ENCODE measurements at regions not wholly inside any gene's neighbourhood (a gene's known extent, or its start where the extent isn't known, plus 50 kb on each side); places are given as distances from the start of the nearest gene placed in this dataset.
A peak's percentile ranks its signal among the peaks of the same experiment; 100 is the strongest.

DNA sequence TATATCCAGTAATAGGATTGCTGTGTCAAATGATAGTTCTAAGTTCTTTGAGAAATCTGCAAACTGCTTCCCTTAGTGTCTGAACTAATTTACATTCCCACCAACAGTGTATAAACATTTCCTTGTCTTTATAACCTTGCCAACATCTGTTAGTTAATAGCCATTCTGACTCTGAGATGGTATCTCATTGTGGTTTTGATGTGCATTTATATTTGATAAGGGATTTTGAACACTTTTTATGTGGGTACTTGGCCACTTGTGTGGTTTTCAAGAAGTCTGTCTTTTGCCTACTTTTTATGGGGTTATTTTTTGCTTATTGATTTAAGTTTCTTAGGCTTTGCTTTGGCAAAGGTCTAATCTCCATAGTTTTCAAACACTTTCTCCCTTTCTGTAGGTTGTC is 189.9 kb upstream of the CXCL13 start:
- H4K20me1 ChIP-seq (ENCODE audit: insufficient read depth) = no peaks in the 10 kb centered on the region
- no peak overlapping the region for H2AFZ ChIP-seq
- H3K4me2 ChIP-seq (ENCODE audit: unreplicated experiment) = no peak overlapping the region
- TF ChIP-seq EZH2 (IDR thresholded peaks at IDR 0.05; ENCODE audit: insufficient read depth, poor library complexity, severe bottlenecking) = no peak
- no peak for TF ChIP-seq EZH2phosphoT487 (IDR thresholded peaks at IDR 0.05; ENCODE audit: insufficient read depth, low read depth)
- H3K4me1 ChIP-seq (ENCODE audit: insufficient read depth) = no peaks in the 10 kb centered on the region
- no peak overlapping the region for H3K9ac ChIP-seq
- DNase-seq = no peak
- no peaks in the 10 kb centered on the region for H3F3A ChIP-seq (ENCODE audit: insufficient read depth)
- in situ Hi-C loops (cut with MboI) = no loop called here
- no peaks in the 10 kb centered on the region for H3K79me2 ChIP-seq (ENCODE audit: insufficient read depth)
- no peaks in the 10 kb centered on the region for H3K9me3 ChIP-seq (ENCODE audit: low read depth)
- peaks cover 57% of the 10 kb centered on the region for H3K27me3 ChIP-seq (replicated peaks; ENCODE audit: insufficient read depth)
- no peaks in the 10 kb centered on the region for H3K36me3 ChIP-seq (ENCODE audit: low read depth)
- H3K4me3 ChIP-seq = no peak overlapping the region
- H3K9me2 ChIP-seq (ENCODE audit: insufficient read depth) = no peaks in the 10 kb centered on the region
- H3K27ac ChIP-seq = no peak overlapping the region

DNA sequence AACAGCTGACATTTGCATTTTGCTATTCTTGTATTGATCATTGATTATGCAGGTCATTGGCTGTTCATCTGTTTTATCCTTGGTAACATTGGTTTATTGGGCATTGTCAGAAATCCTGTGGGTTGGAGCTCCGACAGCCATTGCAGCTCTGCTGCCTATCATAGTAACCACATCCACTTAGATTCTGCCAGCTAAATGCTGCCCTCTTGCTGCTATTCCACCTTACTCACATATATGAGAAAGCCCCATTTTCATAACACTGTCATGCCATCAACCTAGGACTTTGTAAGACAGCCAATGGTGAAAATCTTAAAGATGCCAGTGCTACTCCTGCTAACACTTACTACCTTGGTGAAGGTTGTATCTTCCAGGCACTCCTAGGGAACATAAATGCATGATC is 187.3 kb upstream of the CXCL13 start:
- TF ChIP-seq EZH2phosphoT487 (IDR thresholded peaks at IDR 0.05; ENCODE audit: insufficient read depth, low read depth) (no peak), EZH2 (IDR thresholded peaks at IDR 0.05; ENCODE audit: insufficient read depth, poor library complexity, severe bottlenecking) (no peak)
- no peak overlapping the region for H3K9ac ChIP-seq
- no peaks in the 10 kb centered on the region for H3K4me1 ChIP-seq (ENCODE audit: insufficient read depth)
- H3K36me3 ChIP-seq (ENCODE audit: low read depth) = no peaks in the 10 kb centered on the region
- no peak overlapping the region for H3K27ac ChIP-seq
- peaks cover 36% of the 10 kb centered on the region for H3K27me3 ChIP-seq (replicated peaks; ENCODE audit: insufficient read depth)
- peak; percentile 3 for DNase-seq
- H3K9me3 ChIP-seq (ENCODE audit: low read depth) = no peaks in the 10 kb centered on the region
- H4K20me1 ChIP-seq (ENCODE audit: insufficient read depth) = no peaks in the 10 kb centered on the region
- no peaks in the 10 kb centered on the region for H3K79me2 ChIP-seq (ENCODE audit: insufficient read depth)
- no peak overlapping the region for H3K4me2 ChIP-seq (ENCODE audit: unreplicated experiment)
- no peak overlapping the region for H2AFZ ChIP-seq
- in situ Hi-C loops (cut with MboI) = no loop called here
- H3K9me2 ChIP-seq (ENCODE audit: insufficient read depth) = no peaks in the 10 kb centered on the region
- WGBS, 2 experiments (ENCODE audit: low coverage in 1 of 2, low lambda C conversion rate in 2 of 2, missing lambda C conversion rate in 2 of 2) = 0% methylated on average over 1 of the region's 1 CpG
- H3F3A ChIP-seq (ENCODE audit: insufficient read depth) = no peaks in the 10 kb centered on the region
- no peak overlapping the region for H3K4me3 ChIP-seq

DNA sequence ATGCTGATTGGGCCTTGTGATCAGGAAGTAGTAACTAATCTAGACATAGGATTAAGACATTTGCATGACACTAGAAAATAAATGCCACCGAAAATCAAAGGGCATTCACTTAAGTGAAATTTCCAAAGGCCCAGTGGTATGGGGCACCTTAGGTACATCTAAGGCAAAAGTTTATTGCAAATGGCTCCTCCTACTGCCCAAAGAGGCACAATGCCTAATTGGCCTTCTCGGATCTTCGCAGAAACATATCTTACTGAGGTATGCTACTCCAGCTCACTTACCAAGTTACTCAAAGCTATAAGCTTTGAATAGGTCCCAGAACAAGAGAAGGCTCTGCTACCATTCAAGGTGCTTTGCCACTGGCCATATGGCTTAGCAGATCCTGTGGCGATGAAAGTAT is 174.8 kb upstream of the CXCL13 start:
- DNase-seq = no peak
- Histone ChIP-seq H3K4me2 (ENCODE audit: unreplicated experiment) (no peak overlapping the region), H2AFZ (no peak overlapping the region), H3K9ac (no peak overlapping the region), H4K20me1 (ENCODE audit: insufficient read depth) (no peaks in the 10 kb centered on the region), H3K9me3 (ENCODE audit: low read depth) (no peaks in the 10 kb centered on the region), H3K9me2 (ENCODE audit: insufficient read depth) (no peaks in the 10 kb centered on the region), H3K79me2 (ENCODE audit: insufficient read depth) (no peaks in the 10 kb centered on the region), H3K27ac (no peak overlapping the region), H3K27me3 (replicated peaks; ENCODE audit: insufficient read depth) (peaks cover 48% of the 10 kb centered on the region), H3K36me3 (ENCODE audit: low read depth) (no peaks in the 10 kb centered on the region), H3K4me3 (no peak overlapping the region), H3F3A (ENCODE audit: insufficient read depth) (no peaks in the 10 kb centered on the region), H3K4me1 (ENCODE audit: insufficient read depth) (no peaks in the 10 kb centered on the region)
- TF ChIP-seq EZH2 (IDR thresholded peaks at IDR 0.05; ENCODE audit: insufficient read depth, poor library complexity, severe bottlenecking) (no peak), EZH2phosphoT487 (IDR thresholded peaks at IDR 0.05; ENCODE audit: insufficient read depth, low read depth) (no peak)
- 62 to 68% methylated on average over 4 of the region's 4 CpGs for WGBS, 2 experiments (ENCODE audit: low coverage in 1 of 2, low lambda C conversion rate in 2 of 2, missing lambda C conversion rate in 2 of 2)
- in situ Hi-C loops (cut with MboI) = no loop called here

DNA sequence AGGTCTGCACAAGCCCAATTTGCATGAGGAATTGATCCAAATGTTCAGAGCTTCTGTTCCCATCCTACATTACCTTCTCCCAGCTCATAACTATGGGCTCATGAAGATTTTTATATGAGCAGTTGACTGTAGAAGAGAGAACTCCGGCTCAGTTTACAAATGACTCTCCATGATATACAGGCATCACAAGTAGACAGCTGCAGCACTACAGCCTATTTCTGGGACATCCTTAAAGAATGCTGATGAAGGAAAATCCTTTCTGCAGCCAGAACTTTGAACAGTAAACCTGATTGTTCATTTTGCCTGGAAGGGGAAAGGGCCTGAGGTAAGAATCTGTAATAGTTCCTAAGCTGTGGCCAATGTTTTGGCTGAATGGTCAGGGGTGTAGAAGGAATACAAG is 174.1 kb upstream of the CXCL13 start:
- no peak for TF ChIP-seq EZH2phosphoT487 (IDR thresholded peaks at IDR 0.05; ENCODE audit: insufficient read depth, low read depth)
- TF ChIP-seq EZH2 (IDR thresholded peaks at IDR 0.05; ENCODE audit: insufficient read depth, poor library complexity, severe bottlenecking) = no peak
- in situ Hi-C loops (cut with MboI) = no loop called here
- Histone ChIP-seq H3K4me1 (ENCODE audit: insufficient read depth) (no peaks in the 10 kb centered on the region), H3K9me2 (ENCODE audit: insufficient read depth) (no peaks in the 10 kb centered on the region), H3K9me3 (ENCODE audit: low read depth) (no peaks in the 10 kb centered on the region), H3K4me3 (no peak overlapping the region), H3K4me2 (ENCODE audit: unreplicated experiment) (no peak overlapping the region), H2AFZ (no peak overlapping the region), H3K36me3 (ENCODE audit: low read depth) (no peaks in the 10 kb centered on the region), H3K9ac (no peak overlapping the region), H3K79me2 (ENCODE audit: insufficient read depth) (no peaks in the 10 kb centered on the region), H4K20me1 (ENCODE audit: insufficient read depth) (no peaks in the 10 kb centered on the region), H3K27ac (no peak overlapping the region), H3K27me3 (replicated peaks; ENCODE audit: insufficient read depth) (peaks cover 50% of the 10 kb centered on the region), H3F3A (ENCODE audit: insufficient read depth) (no peaks in the 10 kb centered on the region)
- DNase-seq = no peak
- WGBS, 2 experiments (ENCODE audit: low coverage in 1 of 2, low lambda C conversion rate in 2 of 2, missing lambda C conversion rate in 2 of 2) = 76 to 88% methylated on average over 1 of the region's 1 CpG

DNA sequence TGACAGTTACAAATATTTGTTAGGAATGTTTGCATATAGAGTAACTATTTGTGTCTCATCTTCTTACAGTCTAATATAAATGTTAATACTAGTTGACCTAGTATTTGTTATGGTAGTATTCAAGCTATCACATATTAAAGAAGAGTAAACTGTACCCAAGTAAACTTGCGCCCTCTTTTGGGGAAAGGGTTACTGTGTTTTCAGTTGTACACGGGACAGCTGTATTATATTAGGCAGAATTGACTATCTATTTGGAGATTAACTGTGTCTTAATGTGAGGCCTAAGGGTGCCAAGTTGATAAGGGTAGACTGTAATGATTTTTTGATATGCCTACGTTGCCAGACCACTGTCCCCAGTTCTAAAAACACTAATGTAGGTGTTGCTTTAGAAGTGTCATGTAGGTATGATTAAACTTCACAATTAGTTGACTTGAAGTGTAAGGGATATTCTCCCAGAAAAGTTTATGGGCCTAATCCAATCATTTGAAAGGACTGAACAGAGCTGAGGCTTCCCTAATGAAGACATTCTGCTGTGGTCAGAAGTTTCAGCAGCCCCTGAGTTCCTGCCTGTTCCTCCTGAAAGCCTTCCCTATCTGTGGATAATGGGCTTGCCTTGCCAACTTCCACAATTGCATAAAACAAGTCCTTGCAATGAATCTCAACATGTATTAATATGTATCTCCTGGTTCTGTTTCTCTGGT is 172.8 kb upstream of the CXCL13 start:
- Histone ChIP-seq H3K4me3 (no peak overlapping the region), H4K20me1 (ENCODE audit: insufficient read depth) (no peaks in the 10 kb centered on the region), H2AFZ (no peak overlapping the region), H3K9me2 (ENCODE audit: insufficient read depth) (no peaks in the 10 kb centered on the region), H3K27ac (no peak overlapping the region), H3K36me3 (ENCODE audit: low read depth) (no peaks in the 10 kb centered on the region), H3K9ac (no peak overlapping the region), H3K4me2 (ENCODE audit: unreplicated experiment) (no peak overlapping the region), H3K9me3 (ENCODE audit: low read depth) (no peaks in the 10 kb centered on the region), H3F3A (ENCODE audit: insufficient read depth) (no peaks in the 10 kb centered on the region), H3K27me3 (replicated peaks; ENCODE audit: insufficient read depth) (peaks cover 42% of the 10 kb centered on the region), H3K4me1 (ENCODE audit: insufficient read depth) (no peaks in the 10 kb centered on the region), H3K79me2 (ENCODE audit: insufficient read depth) (no peaks in the 10 kb centered on the region)
- no peak for TF ChIP-seq EZH2 (IDR thresholded peaks at IDR 0.05; ENCODE audit: insufficient read depth, poor library complexity, severe bottlenecking)
- no peak for TF ChIP-seq EZH2phosphoT487 (IDR thresholded peaks at IDR 0.05; ENCODE audit: insufficient read depth, low read depth)
- in situ Hi-C loops (cut with MboI) = no loop called here
- DNase-seq = no peak
- WGBS, 2 experiments (ENCODE audit: low coverage in 1 of 2, low lambda C conversion rate in 2 of 2, missing lambda C conversion rate in 2 of 2) = 28 to 29% methylated on average over 3 of the region's 3 CpGs

All from GM23248 (cell line).